Hepatocyte (in vitro differentiated cells): ENCODE measurements at regions not wholly inside any gene's neighbourhood (a gene's known extent, or its start where the extent isn't known, plus 50 kb on each side); places are given as distances from the start of the nearest gene placed in this dataset.

Experiments
- EZH2 ChIP-seq: fragments of 200-600 bp; sonication (generic); IDR thresholded peaks from 2 replicates; pipeline ENCODE4 v1.6.1; 2016; ENCODE audit warnings: antibody characterized with exemption, mild to moderate bottlenecking, borderline replicate concordance
- TF ChIP-seq, protein P1 (sequence below): fragments of 200-600 bp; sonication (generic); IDR thresholded peaks from 2 replicates; pipeline ENCODE4 v1.5.1; 2016; ENCODE audit warnings: antibody characterized with exemption, mild to moderate bottlenecking; ENCODE audit not compliant: poor library complexity

DNA sequence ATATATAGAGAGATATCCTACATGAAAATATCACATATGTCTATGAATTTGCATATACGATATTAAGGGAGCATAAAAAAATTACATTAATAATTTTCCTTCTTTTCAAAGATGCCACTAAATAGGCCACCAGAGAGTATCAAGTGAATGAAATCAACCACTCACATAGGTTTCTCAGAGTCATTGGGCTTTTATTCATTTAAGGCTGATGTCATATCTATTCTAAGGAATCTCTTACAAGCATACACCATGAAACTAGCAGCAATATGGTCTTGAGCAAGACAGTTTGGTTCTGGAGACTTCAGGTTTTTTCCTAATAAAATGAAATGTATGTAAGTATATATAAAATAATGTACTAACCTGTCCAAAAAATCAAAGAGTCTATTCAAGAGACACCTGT lies 420.4 kb downstream of the PLA2G4A start:
- TF ChIP-seq, protein P1, sequence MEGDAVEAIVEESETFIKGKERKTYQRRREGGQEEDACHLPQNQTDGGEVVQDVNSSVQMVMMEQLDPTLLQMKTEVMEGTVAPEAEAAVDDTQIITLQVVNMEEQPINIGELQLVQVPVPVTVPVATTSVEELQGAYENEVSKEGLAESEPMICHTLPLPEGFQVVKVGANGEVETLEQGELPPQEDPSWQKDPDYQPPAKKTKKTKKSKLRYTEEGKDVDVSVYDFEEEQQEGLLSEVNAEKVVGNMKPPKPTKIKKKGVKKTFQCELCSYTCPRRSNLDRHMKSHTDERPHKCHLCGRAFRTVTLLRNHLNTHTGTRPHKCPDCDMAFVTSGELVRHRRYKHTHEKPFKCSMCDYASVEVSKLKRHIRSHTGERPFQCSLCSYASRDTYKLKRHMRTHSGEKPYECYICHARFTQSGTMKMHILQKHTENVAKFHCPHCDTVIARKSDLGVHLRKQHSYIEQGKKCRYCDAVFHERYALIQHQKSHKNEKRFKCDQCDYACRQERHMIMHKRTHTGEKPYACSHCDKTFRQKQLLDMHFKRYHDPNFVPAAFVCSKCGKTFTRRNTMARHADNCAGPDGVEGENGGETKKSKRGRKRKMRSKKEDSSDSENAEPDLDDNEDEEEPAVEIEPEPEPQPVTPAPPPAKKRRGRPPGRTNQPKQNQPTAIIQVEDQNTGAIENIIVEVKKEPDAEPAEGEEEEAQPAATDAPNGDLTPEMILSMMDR: no peak
- no peak for TF ChIP-seq EZH2
